PC-9 (cell line): ENCODE measurements at regions not wholly inside any gene's neighbourhood (a gene's known extent, or its start where the extent isn't known, plus 50 kb on each side); places are given as distances from the start of the nearest gene placed in this dataset.

Source experiments
- CTCF ChIP-seq: fragments of 200-600 bp; sonication (generic); conservative IDR thresholded peaks from 2 replicates; pipeline ENCODE4 v1.6.1; 2017; ENCODE audit warnings: mixed run types, antibody characterized with exemption, mild to moderate bottlenecking, moderate library complexity
- EZH2 ChIP-seq: fragments of 200-600 bp; sonication (generic); IDR thresholded peaks from 2 replicates; pipeline ENCODE4 v1.8.0; 2017; ENCODE audit warnings: antibody characterized with exemption, low read depth

- no peak for TF ChIP-seq CTCF
- TF ChIP-seq EZH2 = no peak
Measured at GRCh38 chr14:98694541-98694940, 577.5 kb downstream of the BCL11B start.
